Esophagus squamous epithelium (tissue), 5 donors: ENCODE measurements at regions not wholly inside any gene's neighbourhood (a gene's known extent, or its start where the extent isn't known, plus 50 kb on each side); places are given as distances from the start of the nearest gene placed in this dataset.

Source experiments
- DNase-seq: peaks from one replicate; lab custom pipeline; 2025; lab: John Stamatoyannopoulos, UW
- H3K27ac ChIP-seq, 4 donors: fragments of 200-600 bp; sonication (generic); one replicate each; pipeline ENCODE4 v1.5.1; 2016 to 2019; ENCODE audit warnings: mild to moderate bottlenecking in 1 of 4
- H3K27me3 ChIP-seq, 4 donors: fragments of 200-600 bp; sonication (generic); 1 replicate in 3 of 4; 2 replicates in 1 of 4; pipeline versions ENCODE4 v1.5.1 to v1.6.0; 2017 to 2021; ENCODE audit warnings: antibody characterized with exemption in 1 of 4
- H3K36me3 ChIP-seq, 3 donors: fragments of 200-600 bp; sonication (generic); one replicate each; pipeline ENCODE4 v1.5.1; 2016 to 2019
- H3K4me1 ChIP-seq, 3 donors: fragments of 200-600 bp; sonication (generic); one replicate each; pipeline ENCODE4 v1.5.1; 2017 to 2019
- H3K4me3 ChIP-seq, 4 donors: fragments of 200-600 bp; sonication (generic); 1 replicate in 3 of 4; 2 replicates in 1 of 4; pipeline ENCODE4 v1.5.1; 2016 to 2019; ENCODE audit warnings: mild to moderate bottlenecking in 2 of 4, moderate library complexity in 1 of 4
- H3K9me3 ChIP-seq, 3 donors: fragments of 200-600 bp; sonication (generic); one replicate each; pipeline ENCODE4 v1.5.1; 2016 to 2019
- CTCF ChIP-seq, 6 experiments: fragments of 450-650 bp in 4 of 6; fragments of 200-600 bp in 2 of 6; sonication (generic) in 2 of 6; IDR thresholded peaks; one replicate each; pipeline ENCODE4 v1.5.1; 2016 to 2019; ENCODE audit warnings: antibody characterized with exemption in 6 of 6, mild to moderate bottlenecking in 4 of 6, moderate library complexity in 4 of 6
- POLR2A ChIP-seq, 4 donors: fragments of 450-650 bp; IDR thresholded peaks; one replicate each; pipeline ENCODE4 v1.6.1; 2017; ENCODE audit warnings: antibody characterized with exemption in 4 of 4, mild to moderate bottlenecking in 4 of 4, moderate library complexity in 3 of 4
- WGBS, 2 donors: methylation state at CpG; one replicate each; pipeline ENCODE4 v1.1.5; 2018; 5-methylcytosine and 5-hydroxymethylcytosine counted together
- intact Hi-C: fragments of 100-400 bp; cut with DNase I; formaldehyde crosslinking; loops from one replicate; pipeline ENCODE4 v1.15.0; 2022
- donor health status: DM: yes; HTN: yes; CAD: no.

DNA sequence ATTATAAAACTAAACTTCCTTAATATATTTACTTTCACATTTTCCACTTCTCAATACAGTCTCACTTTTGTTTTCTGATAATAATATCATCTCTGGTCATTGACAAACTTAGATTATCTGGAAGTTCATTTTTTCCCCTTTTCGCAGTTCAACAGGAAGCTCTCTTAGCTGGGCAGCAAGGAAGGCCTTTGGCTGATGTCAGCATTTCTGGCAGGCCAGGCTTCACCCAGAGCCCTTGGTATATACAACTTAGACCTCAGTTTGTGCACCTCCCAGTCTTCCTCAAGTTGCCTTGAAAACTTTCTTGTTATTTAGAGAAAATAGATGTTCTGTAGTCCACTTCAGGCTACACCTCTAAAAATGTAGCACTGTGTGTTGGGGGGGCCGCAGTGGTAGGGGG is 1103.6 kb downstream of the AMY1C start:
- no peaks in the 10 kb centered on the region for H3K9me3 ChIP-seq
- DNase-seq: no peak
- H3K36me3 ChIP-seq: no peaks in the 10 kb centered on the region
- no peak overlapping the region for H3K4me3 ChIP-seq
- no peak overlapping the region for H3K27ac ChIP-seq
- 57 to 82% methylated on average over 2 of the region's 2 CpGs for WGBS, 2 donors
- no peaks in the 10 kb centered on the region for H3K27me3 ChIP-seq
- no peaks in the 10 kb centered on the region for H3K4me1 ChIP-seq
- intact Hi-C loops: no loop called here
- TF ChIP-seq POLR2A (IDR thresholded peaks at IDR 0.05): no peak
- no peak for TF ChIP-seq CTCF (IDR thresholded peaks at IDR 0.05)

DNA sequence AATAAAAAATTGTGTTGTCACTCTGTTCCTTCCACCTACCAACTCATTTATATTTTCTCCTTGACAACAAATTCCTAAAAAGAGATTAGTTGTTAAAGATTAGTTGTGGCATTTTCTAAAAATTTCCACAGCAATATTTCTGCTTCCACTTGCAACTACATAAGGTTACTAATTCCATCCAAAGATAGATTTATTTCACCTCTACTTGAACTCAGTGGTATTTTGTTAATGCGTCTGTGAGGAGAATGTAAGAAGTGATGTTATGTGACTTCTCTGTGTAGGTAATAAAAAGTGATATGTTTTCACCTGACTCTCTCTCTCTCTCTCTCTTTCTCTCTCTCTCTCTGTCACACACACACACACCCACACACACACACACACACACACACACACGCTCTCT is 1104.8 kb downstream of the AMY1C start:
- no peak for TF ChIP-seq POLR2A (IDR thresholded peaks at IDR 0.05)
- no peak for TF ChIP-seq CTCF (IDR thresholded peaks at IDR 0.05)
- Histone ChIP-seq H3K4me3 (no peak overlapping the region), H3K9me3 (no peaks in the 10 kb centered on the region), H3K27ac (no peak overlapping the region), H3K27me3 (no peaks in the 10 kb centered on the region), H3K36me3 (no peaks in the 10 kb centered on the region), H3K4me1 (no peaks in the 10 kb centered on the region)
- intact Hi-C loops: no loop called here
- WGBS, 2 donors: 50 to 57% methylated on average over 2 of the region's 2 CpGs
- no peak for DNase-seq

- no peak for DNase-seq
- WGBS, 2 donors: 11 to 37% methylated on average over 2 to 3 of the region's 3 CpGs
- intact Hi-C loops: no loop called here
These were observed 1105.9 kb downstream of the AMY1C start for GRCh38 chr1:104855550-104855949.

GRCh38 chr1:104856091-104856490 is 1106.4 kb downstream of the AMY1C start:
- Histone ChIP-seq H3K27ac (no peak overlapping the region), H3K27me3 (no peaks in the 10 kb centered on the region), H3K36me3 (no peaks in the 10 kb centered on the region), H3K4me1 (no peaks in the 10 kb centered on the region), H3K9me3 (peaks cover 0 to 11% (median 0%) of the 10 kb centered on the region in 3 donors), H3K4me3 (no peak overlapping the region)
- intact Hi-C loops: no loop called here
- no peak for DNase-seq
- TF ChIP-seq CTCF (IDR thresholded peaks at IDR 0.05) (no peak), POLR2A (IDR thresholded peaks at IDR 0.05) (no peak)
- WGBS, 2 donors: 75 to 84% methylated on average over 3 to 14 of the region's 16 CpGs

More at GRCh38 chr1:104855550-104855949, 1105.9 kb downstream of the AMY1C start:
- no peak for TF ChIP-seq POLR2A (IDR thresholded peaks at IDR 0.05)
- TF ChIP-seq CTCF (IDR thresholded peaks at IDR 0.05): no peak
- no peaks in the 10 kb centered on the region for H3K36me3 ChIP-seq
- H3K27me3 ChIP-seq: no peaks in the 10 kb centered on the region
- H3K9me3 ChIP-seq: peaks cover 0 to 8% (median 0%) of the 10 kb centered on the region in 3 donors
- H3K27ac ChIP-seq: no peak overlapping the region
- no peak overlapping the region for H3K4me3 ChIP-seq
- H3K4me1 ChIP-seq: no peaks in the 10 kb centered on the region

DNA sequence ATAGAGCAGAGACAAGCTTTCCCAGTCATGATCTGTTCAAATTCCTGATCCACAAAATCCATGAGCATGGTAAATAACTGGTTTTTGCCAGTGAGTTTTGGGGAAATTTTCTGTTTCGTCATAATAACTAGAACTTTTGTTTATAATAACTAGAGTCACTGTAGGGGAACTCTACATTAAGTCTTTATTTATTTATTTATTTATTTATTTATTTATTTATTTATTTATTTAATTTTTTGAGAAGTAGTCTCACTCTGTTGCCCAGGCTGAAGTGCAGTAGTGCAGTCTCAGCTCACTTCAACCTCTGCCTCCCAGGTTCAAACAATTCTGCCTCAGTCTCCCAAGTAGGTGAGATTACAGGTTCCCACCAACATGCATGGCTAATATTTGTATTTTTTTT is 1106.8 kb downstream of the AMY1C start:
- Histone ChIP-seq H3K9me3 (peaks cover 0 to 11% (median 0%) of the 10 kb centered on the region in 3 donors), H3K36me3 (no peaks in the 10 kb centered on the region), H3K4me3 (no peak overlapping the region), H3K4me1 (no peaks in the 10 kb centered on the region), H3K27me3 (no peaks in the 10 kb centered on the region), H3K27ac (no peak overlapping the region)
- intact Hi-C loops: no loop called here
- TF ChIP-seq CTCF (IDR thresholded peaks at IDR 0.05) (no peak), POLR2A (IDR thresholded peaks at IDR 0.05) (no peak)
- 71 to 100% methylated on average over 1 of the region's 1 CpG for WGBS, 2 donors
- DNase-seq: no peak
